RWPE1 (cell line): ENCODE measurements at regions not wholly inside any gene's neighbourhood (a gene's known extent, or its start where the extent isn't known, plus 50 kb on each side); places are given as distances from the start of the nearest gene placed in this dataset.

ENCODE experiments used
- CTCF ChIA-PET: fragments of 350-600 bp; sonication (Branson Sonifier 250); formaldehyde crosslinking; extraction: SDS; loops from one replicate; lab custom pipeline; 2021; lab: Yijun Ruan, JAX
- POLR2A ChIA-PET: fragments of 400-600 bp; formaldehyde crosslinking; extraction: SDS; loops from one replicate; lab custom pipeline; 2020; ENCODE audit warnings: antibody characterized with exemption; ENCODE audit not compliant: low non-redundant PET; lab: Yijun Ruan, JAX
- DNase-seq: peaks from one replicate; pipeline ENCODE4 v3.0.0; 2012; ENCODE audit warnings: low spot score
- H3K27ac ChIP-seq: fragments of 450-650 bp; 2 replicates; pipeline ENCODE4 v1.5.1; 2017
- TF ChIP-seq, protein P1 (sequence below): fragments of 450-650 bp; conservative IDR thresholded peaks from 2 replicates; pipeline ENCODE4 v1.5.1; 2017; ENCODE audit warnings: low read depth, mild to moderate bottlenecking

DNA sequence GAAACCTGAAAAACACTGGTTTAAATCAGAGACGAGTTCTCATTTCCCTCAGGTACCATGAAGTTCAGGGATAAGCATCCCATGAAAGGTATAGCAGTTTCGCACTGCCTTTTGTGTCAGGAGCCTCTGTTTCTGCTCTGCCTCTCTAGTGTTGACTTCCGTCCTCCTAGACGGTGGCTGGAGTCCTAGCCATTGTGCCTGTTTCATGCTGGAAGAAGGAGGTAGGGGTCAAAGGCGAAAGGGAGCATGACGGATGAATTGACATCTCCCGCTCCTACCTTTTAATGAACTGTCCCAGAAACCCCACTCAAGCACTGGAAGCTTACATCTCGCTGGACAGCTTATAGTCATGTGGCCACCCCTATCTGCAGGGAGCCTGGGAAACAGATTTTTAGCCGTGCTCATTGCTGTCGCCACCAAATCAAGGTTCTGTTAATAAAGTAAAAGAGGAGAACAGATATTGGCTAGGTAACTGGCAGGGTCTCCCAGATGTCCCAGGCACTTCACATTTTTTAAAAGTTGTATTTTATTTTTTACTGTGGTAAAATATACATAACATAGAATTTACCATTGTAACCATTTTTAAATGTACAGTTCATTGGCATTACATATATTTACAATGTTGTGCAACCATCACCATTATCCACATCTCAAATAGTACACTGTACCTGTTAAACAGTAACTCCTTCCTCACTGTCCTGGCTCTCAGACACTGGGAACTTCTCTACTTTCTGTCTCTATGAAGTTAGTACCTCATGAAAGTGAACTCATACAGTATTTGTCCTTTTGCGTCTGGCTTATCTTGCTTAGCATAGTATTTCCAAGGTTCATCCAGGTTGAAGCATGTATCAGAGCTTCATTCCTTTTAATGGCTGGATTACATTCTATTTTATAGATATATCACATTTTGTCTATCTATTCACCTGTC is 55.0 kb upstream of the CTLA4 start:
- CTCF ChIA-PET: no interaction called here
- H3K27ac ChIP-seq: no peak overlapping the region
- POLR2A ChIA-PET: no interaction called here
- DNase-seq: no peak
- TF ChIP-seq, protein P1, sequence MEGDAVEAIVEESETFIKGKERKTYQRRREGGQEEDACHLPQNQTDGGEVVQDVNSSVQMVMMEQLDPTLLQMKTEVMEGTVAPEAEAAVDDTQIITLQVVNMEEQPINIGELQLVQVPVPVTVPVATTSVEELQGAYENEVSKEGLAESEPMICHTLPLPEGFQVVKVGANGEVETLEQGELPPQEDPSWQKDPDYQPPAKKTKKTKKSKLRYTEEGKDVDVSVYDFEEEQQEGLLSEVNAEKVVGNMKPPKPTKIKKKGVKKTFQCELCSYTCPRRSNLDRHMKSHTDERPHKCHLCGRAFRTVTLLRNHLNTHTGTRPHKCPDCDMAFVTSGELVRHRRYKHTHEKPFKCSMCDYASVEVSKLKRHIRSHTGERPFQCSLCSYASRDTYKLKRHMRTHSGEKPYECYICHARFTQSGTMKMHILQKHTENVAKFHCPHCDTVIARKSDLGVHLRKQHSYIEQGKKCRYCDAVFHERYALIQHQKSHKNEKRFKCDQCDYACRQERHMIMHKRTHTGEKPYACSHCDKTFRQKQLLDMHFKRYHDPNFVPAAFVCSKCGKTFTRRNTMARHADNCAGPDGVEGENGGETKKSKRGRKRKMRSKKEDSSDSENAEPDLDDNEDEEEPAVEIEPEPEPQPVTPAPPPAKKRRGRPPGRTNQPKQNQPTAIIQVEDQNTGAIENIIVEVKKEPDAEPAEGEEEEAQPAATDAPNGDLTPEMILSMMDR: no peak

DNA sequence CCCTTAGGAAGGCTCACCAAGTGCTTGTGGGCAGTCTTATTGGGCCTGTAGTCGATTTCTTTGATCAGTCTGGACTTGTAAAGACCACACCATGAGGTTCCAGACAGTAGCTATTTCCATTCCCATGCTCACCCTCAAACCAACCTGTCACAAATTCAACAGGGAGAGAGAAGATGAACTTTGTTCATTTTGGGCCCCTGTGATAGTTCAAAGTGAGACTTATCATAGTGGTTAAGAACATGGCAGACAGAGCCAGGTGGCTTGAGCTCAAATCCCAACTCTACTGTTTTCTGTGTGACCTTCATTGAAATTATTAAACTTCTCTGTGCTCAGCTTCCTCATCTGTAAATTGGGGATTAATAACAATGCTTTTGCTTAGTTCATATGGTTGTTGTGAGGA is 53.9 kb upstream of the CTLA4 start:
- H3K27ac ChIP-seq: no peak overlapping the region
- TF ChIP-seq, protein P1: no peak
- ChIA-PET POLR2A (no interaction called here), CTCF (interaction anchor here (0.5 kb wide), 2 partner anchors 329 to 636 kb away, joined by 3 read pairs; no protein-coding TSS in a partner anchor)
- DNase-seq: no peak

DNA sequence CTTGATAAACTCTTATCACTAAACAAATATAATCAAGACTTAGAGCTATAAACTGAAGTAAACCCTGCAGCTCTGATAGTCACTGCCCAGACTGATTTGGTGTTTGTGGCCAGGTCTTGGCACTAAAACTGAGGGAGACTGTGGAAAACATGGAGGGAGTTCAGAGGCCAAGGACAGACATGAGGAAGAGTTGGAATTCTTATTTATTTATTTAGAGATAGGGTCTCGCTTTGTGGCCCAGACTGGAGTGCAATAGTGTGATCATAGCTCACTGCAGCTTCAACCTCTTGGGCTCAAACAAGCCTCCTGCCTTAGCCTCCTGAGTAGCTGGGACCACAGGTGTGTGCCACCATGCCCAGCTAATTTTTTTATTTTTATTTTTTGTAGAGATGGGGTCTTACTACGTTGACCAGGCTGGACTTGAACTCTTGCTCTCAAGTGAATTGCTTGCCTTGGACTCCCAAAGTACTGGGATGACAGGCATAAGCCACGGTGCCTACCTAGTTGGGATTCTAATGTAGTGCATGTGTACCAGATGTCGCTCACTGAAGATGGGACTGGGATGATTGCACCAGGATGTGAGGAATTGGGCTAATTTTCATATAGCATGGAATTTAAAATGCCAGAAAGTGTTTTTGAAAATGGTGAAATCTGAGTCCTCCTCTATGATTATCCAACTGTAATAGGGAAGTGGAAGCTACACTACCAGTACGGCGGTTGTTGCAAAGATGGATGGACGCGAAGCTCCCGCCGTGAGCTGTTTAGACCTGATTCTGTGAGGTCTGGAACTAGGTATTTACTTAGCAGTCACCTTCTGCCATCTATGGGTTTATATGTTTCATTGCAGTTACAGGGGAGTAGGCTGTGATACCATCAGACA is 52.7 kb upstream of the CTLA4 start:
- DNase-seq: peak; percentile 83
- POLR2A ChIA-PET: no interaction called here
- H3K27ac ChIP-seq: no peak overlapping the region
- TF ChIP-seq, protein P1: peak; percentile 85
- CTCF ChIA-PET: interaction anchor here (0.5 to 2.1 kb wide), 20 partner anchors 9 to 765 kb away, joined by 3 to 8 read pairs (median 4); no protein-coding TSS in a partner anchor

DNA sequence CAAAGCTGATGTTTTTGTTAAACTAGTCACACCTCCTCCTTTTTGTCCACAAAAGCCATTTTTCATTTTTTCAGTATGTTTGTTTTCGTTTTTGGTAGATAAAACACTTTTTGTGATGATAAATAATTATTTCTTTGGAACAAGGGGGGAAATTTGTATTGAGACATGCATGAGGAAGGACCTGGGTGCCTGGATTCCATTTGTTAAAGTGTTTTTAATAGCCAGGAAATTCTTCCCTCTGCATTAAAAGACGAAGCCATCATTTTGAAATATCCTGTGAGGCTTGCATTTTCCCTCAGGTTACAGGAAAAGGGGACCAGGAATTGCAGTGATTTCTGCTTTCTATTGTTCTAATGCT is 52.1 kb upstream of the CTLA4 start:
- ChIA-PET POLR2A (no interaction called here), CTCF (interaction anchor here (0.5 to 2.1 kb wide), 15 partner anchors 9 to 766 kb away, joined by 3 to 8 read pairs (median 4); no protein-coding TSS in a partner anchor)
- H3K27ac ChIP-seq: no peak overlapping the region
- DNase-seq: no peak
- TF ChIP-seq, protein P1: peak; percentile 48

DNA sequence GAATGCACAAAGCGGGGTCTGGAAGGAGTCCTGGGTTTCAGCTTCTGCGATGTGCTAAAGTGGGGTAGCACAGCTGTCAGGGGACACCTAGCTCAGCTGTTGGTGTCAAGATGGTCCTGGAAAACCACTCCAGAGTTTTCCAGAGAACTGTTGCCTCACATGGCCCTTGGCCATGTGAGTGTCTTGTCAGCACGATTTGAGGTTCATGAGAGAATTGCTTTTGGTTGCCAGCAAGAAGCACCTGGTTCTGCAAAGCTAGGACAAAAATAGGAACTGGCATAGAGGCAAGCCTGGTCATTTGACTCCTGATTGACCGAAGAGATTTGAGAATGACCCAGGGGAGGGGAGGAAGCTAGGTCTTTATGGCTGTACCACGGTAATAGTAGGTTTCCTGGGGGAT is 50.4 kb upstream of the CTLA4 start:
- TF ChIP-seq, protein P1: no peak
- H3K27ac ChIP-seq: no peak overlapping the region
- CTCF ChIA-PET: interaction anchor here (1.1 kb wide), 1 partner anchor 385 kb away, joined by 3 read pairs; no protein-coding TSS in a partner anchor
- POLR2A ChIA-PET: interaction anchor here (0.5 kb wide), 2 partner anchors 24 to 29 kb away, joined by 3 read pairs; no protein-coding TSS in a partner anchor
- DNase-seq: no peak
